ENCODE measurements at regions not wholly inside any gene's neighbourhood (a gene's known extent, or its start where the extent isn't known, plus 50 kb on each side); places are given as distances from the start of the nearest gene placed in this dataset.

GRCh38 chr13:72562686-72563085, 164.7 kb downstream of the MZT1 start:
- Histone ChIP-seq H3K4me2 (ENCODE audit: control insufficient read depth, insufficient read depth) (no peak overlapping the region), H2AFZ (ENCODE audit: control insufficient read depth, low read depth, low read length) (no peak overlapping the region), H3K9ac (ENCODE audit: control insufficient read depth, insufficient read depth, low read length) (no peak overlapping the region), H3K4me1 (ENCODE audit: control insufficient read depth, insufficient read depth, low read length) (no peaks in the 10 kb centered on the region), H3K79me2 (ENCODE audit: control insufficient read depth, insufficient read depth, low read length) (no peaks in the 10 kb centered on the region), H3K4me3 (no peak overlapping the region), H3K36me3 (ENCODE audit: control insufficient read depth in 2 of 2, insufficient read depth in 2 of 2, low read length in 1 of 2) (no peaks in the 10 kb centered on the region), H3K9me3 (replicated peaks; ENCODE audit: control insufficient read depth, insufficient read depth, low read length) (no peaks in the 10 kb centered on the region), H3K27ac (ENCODE audit: control insufficient read depth, insufficient read depth) (no peak overlapping the region), H3K27me3 (replicated peaks in 1 of 2; ENCODE audit: control insufficient read depth in 2 of 2, insufficient read depth in 2 of 2, low read length in 1 of 2) (no peaks in the 10 kb centered on the region), H4K20me1 (ENCODE audit: control insufficient read depth, insufficient read depth) (no peaks in the 10 kb centered on the region)
- TF ChIP-seq, protein P1, sequence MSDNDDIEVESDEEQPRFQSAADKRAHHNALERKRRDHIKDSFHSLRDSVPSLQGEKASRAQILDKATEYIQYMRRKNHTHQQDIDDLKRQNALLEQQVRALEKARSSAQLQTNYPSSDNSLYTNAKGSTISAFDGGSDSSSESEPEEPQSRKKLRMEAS (IDR thresholded peaks at IDR 0.05; ENCODE audit: low read depth, low read length), result no peak
- TF ChIP-seq RAD51 (IDR thresholded peaks at IDR 0.05) (no peak), ZNF217 (IDR thresholded peaks at IDR 0.05) (no peak), IRF3 (IDR thresholded peaks at IDR 0.05) (no peak), TAF1 (IDR thresholded peaks at IDR 0.05; ENCODE audit: borderline replicate concordance, low read depth, low read length) (no peak), FOS (IDR thresholded peaks at IDR 0.05; ENCODE audit: borderline replicate concordance, extremely low read depth, insufficient read length) (no peak), BCL3 (IDR thresholded peaks at IDR 0.05; ENCODE audit: borderline replicate concordance, insufficient read depth, low read depth, low read length, poor library complexity, severe bottlenecking) (no peak), POLR2AphosphoS2 (IDR thresholded peaks at IDR 0.05; ENCODE audit: low read depth, low read length) (no peak), HDAC2 (IDR thresholded peaks at IDR 0.05) (no peak), MEF2B (IDR thresholded peaks at IDR 0.05; ENCODE audit: partially characterized antibody, poor library complexity, severe bottlenecking) (no peak), IRF5 (IDR thresholded peaks at IDR 0.05; ENCODE audit: borderline replicate concordance) (no peak), KDM1A (IDR thresholded peaks at IDR 0.05; ENCODE audit: borderline replicate concordance) (no peak), TCF7 (IDR thresholded peaks at IDR 0.05; ENCODE audit: borderline replicate concordance) (no peak), CHD4 (IDR thresholded peaks at IDR 0.05) (no peak)
- ChIA-PET POLR2A (no interaction called here), SMC1A (ENCODE audit: uncharacterized antibody, unreplicated experiment) (interaction anchor here (0.7 kb wide), 1 partner anchor 29 kb away, joined by 3 read pairs; no protein-coding TSS in a partner anchor), RAD21 (ENCODE audit: unreplicated experiment) (no interaction called here), CTCF (no interaction called here)
- no peak for FAIRE-seq
- intact Hi-C loops (cut with micrococcal nuclease; ENCODE audit: unreplicated experiment) (no loop called here), in situ Hi-C loops (cut with MboI) (no loop called here)
- WGBS (ENCODE audit: insufficient coverage, insufficient replicate concordance, low lambda C conversion rate, missing lambda C conversion rate), result 45% methylated on average over 2 of the region's 2 CpGs
- no TSS peak for BruUV-seq (replicated peaks)
- DNase-seq (ENCODE audit: low read depth, low spot score), result no peak
- ATAC-seq, result no peak
